Epithelial cell of prostate (primary cell): ENCODE measurements at regions not wholly inside any gene's neighbourhood (a gene's known extent, or its start where the extent isn't known, plus 50 kb on each side); places are given as distances from the start of the nearest gene placed in this dataset.
A peak's percentile ranks its signal among the peaks of the same experiment; 100 is the strongest.

Experiments used
- DNase-seq: peaks from one replicate; pipeline ENCODE4 v3.0.0-alpha.2; 2011; ENCODE audit warnings: low read depth, low spot score
- H3K27ac ChIP-seq: fragments of 450-650 bp; 2 replicates; pipeline ENCODE4 v1.5.1; 2017; ENCODE audit warnings: mild to moderate bottlenecking

DNA sequence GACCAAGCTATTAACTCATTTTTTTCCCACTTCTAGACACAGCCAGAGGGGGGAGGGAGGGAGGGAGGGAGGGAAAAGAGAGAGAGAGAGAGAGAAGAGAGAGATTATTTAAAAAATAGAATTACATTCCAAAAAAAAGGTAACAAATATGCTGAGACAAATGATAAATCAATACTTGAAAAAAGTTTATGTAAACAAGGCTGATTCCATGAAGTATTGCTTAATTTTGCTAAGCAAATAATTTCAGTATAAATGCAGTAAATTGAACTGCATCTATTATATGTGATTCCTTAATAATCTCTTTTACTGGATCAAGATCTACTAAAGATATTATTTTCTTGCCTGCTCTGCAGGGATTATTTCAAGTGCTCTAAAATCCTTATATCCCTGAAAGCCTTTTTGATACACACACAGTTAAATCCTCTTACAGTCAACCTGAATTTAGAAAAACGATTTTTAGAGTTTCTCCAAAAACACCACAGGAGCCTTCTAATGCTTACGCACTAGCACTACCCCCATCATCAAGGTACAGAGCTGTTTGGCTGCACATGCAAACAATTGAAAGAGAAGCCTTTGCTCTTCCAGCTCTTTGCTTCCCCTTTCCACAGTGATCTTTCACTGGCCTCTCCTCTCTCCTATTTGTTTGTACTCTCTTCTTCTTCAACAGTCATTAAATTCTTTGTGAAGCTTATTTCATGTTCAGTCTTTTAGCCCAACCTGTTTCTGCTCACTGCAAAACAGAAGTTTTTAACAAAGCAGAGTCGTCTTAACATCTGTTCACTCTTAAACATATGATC, 426.3 kb upstream of the FAM241A start:
- DNase-seq, result no peak

DNA sequence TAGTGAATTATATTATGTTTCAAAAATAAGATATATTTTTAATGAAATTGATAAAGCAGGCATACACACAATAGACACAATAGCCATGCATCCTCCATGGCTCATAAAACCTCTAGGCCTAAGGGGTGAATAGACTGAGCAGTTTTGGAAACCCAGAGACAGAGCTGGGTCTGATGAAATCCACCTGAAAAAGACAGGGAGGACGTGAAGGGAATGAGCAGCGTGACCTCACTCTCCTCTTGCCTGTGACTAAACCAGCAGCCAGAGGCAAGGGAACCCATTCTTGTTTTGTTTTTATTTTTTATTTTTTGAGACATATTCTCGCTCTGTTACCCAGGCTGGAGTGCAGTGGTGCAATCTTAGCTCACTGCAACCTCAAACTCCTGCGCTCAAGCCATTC, 424.4 kb upstream of the FAM241A start:
- no peak for DNase-seq
- no peak overlapping the region for H3K27ac ChIP-seq

More for the DNA sequence above, 426.3 kb upstream of the FAM241A start:
- no peak overlapping the region for H3K27ac ChIP-seq

DNA sequence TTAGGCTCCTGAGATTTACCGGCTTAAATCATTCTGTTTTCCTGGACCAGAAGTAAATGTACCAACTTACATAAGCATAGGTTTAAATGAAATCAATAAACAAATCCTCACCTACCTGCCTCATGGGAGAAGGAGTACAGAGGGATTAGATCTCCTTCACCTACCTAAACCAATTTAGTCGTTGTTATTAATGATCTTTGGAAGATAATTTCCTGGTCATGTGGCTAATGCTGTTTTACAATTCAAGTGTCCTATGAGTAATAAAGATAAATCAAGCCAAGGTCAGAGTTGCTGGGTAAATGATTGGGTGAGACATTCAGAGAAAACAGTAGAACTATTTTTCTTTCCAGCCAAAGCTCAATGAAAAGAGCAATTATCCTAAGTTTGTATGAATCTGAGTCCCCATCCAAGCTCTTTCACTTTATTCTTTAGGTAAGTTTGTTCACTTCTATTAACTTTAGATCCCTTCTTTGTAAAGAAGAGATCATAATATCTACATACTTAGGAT, 423.0 kb upstream of the FAM241A start:
- no peak overlapping the region for H3K27ac ChIP-seq
- no peak for DNase-seq

DNA sequence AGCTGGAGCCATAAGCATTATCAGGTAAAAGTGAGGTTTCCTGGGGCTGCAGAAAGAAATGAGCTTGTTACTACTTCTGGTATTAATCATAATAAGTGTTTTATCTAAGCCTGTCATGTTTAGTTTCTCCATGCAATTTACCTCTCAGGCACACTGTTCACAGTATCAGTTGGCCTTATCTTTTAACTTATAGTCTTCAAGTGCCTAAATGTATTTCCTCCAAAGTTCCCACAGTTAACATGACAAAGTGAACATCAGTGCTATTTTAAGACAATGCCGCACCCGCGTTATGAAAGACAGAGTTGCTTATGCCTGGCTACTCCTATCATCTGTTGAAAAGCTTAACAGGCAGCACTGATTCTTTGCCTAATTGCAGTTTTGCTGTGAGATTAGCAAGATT, 408.7 kb upstream of the FAM241A start:
- DNase-seq, result no peak
- no peak overlapping the region for H3K27ac ChIP-seq

DNA sequence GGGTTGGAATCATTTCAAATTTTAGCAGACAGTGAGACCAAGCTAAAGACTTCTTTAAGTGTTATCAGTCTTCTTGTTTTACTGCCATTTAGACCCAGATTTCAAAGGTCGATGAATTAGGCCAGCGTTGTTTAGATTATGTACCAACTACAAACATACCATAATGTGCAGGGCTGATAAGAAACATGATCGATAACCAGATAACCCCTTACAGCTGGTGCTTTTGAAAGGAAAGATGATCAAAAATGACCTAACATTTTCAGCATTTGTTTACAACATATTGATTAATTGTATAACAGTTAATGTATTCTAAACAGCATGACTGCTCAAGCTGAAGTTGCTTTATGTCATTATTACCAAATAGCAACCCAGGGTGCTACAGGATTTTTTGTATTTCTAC, 400.4 kb upstream of the FAM241A start:
- no peak overlapping the region for H3K27ac ChIP-seq
- no peak for DNase-seq

DNA sequence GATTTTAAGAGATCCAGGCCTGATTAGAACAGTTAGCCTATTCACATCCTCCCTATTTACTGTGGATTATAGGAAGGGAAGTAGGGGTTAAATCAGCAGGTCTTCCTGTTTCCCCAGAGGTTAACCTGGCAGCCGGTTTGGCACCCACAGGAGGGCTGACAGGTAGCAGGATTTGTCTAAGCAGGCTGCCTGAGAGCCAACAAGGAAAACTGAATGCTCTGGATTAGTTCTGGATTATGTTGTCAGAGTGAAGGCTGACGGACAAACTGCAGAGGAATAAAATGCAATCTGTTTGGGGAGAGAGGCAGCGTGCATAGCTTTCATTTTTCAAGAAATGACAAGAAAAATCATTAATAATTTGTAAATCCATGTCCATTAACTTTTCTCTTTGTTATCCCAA, 397.1 kb upstream of the FAM241A start:
- no peak for DNase-seq
- H3K27ac ChIP-seq, result no peak overlapping the region

DNA sequence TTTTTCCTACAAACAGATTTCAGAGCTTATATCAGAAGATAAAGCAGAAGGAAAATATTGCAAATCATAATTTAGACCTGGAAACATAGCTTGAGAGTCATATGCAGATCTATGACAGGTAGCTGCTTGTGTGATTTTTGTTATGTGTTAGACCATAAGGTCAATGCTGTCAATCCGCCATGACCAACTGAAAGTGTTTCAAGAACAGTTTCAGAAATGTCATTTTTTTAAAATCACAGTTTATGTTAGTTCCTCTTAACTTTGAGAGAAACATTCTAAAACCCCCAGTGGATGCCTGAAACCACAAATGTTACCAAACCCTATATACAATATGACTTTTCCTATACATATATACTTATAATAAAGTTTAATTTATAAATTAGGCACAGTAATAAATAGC, 391.3 kb upstream of the FAM241A start:
- no peak for DNase-seq
- no peak overlapping the region for H3K27ac ChIP-seq

DNA sequence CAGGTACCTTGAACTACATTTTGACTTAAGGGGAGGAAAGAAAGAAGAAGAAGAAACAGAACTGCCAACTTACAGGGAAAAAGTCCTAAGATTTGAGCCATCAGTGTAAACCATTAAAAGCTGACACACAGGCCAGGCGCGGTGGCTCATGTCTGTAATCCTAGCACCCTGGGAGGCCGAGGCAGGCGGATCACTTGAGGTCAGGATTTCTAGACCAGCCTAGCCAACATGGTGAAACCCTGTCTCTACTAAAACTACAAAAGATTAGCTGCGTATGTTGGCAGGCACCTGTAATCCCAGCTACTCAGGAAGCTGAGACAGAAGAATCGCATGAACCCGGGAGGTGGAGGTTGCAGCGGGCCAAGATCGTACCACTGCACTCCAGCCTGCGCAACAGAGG, 389.7 kb upstream of the FAM241A start:
- no peak overlapping the region for H3K27ac ChIP-seq
- no peak for DNase-seq

DNA sequence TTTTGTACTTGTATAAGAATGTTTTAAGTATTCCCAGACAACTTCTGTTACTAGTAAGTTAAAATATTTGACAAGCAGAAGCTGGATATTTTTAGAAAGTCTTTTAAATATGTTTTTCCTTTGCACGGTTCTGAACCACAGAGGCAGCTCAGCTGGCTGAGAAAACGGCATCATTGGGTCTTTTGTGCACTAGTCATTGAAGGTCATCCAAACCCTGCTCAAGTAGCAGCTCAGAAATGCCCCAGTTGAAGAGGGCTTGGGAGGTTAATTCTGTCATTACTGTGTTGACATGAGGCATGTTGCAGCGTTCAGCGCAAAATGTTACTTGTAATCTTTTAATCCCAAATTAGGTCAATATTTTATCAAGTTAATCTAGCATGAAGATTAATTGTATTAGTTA, 383.7 kb upstream of the FAM241A start:
- DNase-seq, result no peak
- no peak overlapping the region for H3K27ac ChIP-seq

DNA sequence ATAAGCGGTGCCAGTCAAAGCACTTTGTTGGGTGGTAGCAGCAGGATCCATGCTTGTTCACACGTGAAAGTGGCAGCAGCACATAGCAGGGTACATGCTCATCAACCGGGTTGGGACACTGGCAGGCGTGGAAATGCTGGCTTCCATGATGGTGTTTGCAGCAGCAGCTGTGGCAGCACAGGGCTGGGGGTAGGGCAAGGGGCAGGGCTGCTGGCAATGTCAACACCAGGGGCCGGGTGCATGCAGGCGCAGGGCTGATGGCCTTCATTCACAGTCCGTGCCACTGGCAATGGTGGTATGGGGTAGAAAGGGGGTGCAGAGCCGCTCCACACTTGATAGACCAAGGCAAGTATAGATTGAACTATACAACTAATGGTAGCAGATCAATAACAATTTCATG, 374.7 kb upstream of the FAM241A start:
- no peak for DNase-seq
- H3K27ac ChIP-seq, result no peak overlapping the region

DNA sequence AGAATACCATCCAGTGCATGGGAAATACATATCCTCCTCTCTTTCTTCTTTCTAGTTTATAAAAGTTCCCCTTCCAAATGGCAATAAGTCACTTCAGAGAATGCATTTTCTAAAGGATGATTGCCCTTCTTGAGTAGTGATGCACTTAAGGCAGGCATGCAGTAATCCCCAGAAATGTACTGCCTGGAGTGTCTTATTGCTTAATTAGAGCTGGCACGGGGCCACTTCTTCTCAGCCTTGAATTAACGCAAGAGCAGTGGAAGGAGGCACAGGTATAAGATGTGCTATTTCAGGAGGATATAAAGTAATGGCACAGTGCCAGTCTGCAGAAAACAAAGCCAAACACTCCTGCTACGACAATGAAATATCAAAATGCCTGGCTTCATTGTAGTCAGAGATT, 371.4 kb upstream of the FAM241A start:
- H3K27ac ChIP-seq, result no peak overlapping the region
- DNase-seq, result no peak

DNA sequence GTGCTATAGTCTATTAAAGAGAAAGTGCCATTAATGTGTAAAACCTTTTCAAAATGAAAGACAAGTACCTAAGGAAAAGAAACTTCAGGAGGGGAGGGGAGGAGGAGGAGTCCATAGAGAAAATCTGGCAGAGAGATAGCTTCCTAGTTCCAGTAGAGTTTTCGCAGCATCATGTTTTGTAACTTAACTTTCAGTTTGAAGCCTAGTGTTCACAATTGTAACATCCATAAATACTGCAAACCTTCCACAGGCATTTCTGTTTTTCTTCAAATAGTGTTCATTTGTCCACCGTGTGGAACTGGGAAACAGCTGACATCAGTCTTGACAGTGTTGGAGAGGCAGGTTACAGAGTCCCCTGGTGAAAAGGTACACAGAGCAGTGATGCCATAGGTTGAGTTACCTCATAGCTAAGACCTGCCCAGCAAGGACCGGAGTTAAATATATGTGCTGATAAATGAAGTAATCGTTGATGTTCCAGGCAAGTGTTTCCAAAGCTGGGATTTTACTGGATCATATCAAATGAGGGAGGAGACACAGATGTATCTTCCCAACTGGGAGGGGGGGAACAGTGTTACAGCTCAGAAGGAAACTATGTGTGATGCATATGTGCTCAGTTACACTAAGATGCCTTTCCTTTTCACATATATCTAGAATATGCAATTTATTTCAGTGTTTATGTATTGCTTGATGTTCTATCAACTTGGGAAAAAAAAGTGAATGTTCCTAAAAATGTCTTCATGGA, 369.5 kb upstream of the FAM241A start:
- no peak overlapping the region for H3K27ac ChIP-seq
- no peak for DNase-seq

DNA sequence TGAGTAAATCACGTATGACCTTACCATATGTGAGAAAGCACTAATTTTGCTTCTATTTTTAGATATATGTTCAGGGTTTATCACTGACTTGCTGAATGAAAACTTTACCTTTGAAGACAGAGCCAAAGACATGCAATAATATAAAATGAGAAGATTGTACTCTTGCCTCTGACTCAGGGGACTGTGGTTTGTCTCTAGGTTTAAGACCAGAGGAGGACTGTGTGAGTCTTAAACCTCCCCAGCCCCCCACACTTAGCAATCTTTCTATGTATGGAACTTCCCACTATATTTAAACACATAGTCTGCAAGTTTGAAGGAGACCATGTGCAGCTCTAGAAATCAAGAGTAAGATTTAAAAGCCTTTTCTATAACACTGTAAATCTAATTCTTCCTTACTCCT, 368.7 kb upstream of the FAM241A start:
- DNase-seq, result no peak
- no peak overlapping the region for H3K27ac ChIP-seq

DNA sequence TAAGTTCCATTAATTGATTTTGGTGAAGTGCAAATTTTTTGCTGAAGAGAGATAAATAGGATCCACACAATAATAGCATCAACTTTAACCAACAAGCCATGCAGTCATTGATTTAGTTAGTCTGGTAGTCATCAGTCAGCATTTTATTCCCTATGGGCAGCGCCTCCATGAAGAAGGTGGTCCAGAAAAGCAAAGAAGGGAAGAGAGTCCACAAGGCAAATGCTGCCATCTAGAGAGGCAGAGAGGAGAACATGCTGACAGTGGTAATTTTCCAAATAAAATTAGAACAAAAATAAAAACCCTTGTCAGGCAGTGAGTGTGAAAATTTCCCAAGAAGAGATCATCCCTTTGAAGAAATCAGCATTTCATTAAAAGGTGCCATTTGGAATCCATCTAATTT, 366.7 kb upstream of the FAM241A start:
- H3K27ac ChIP-seq, result no peak overlapping the region
- no peak for DNase-seq

DNA sequence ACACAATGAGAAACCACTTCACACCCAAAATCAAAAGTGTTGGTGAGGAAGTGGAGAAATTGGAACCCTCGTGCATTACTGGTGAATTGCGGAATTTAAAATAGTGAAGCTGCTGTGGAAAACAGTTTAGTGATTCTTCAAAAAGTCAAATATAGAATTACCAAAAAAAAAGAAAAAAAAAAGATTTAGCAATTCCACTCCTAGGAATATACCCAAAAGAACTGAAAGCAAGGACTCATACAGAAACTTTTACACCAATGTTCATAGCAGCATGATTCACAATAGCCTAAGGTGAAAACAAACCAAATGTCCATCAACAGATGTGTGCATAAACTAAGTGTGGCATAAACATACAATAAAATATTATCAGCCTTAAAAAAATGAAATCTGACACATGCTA, 364.3 kb upstream of the FAM241A start:
- no peak overlapping the region for H3K27ac ChIP-seq
- DNase-seq, result no peak

DNA sequence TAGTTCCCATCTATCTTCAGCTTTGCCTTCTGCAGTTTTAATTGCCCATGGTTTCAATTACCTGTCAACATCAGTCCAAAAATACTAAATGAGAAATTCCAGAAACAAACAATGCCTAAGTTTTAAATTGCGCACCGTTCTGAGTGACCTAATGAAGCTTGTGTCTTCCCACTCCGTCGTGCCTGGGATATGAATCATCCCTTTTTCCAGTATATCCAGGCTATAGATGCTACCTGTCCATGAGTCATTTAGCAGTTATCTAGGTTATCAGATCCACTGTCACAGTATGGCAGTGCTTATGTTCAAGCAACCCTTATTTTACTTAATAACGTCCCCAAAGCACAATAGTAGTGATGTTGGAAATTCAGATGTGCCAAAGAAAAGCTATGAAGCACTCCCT, 363.6 kb upstream of the FAM241A start:
- peak; percentile 5 for DNase-seq
- no peak overlapping the region for H3K27ac ChIP-seq

DNA sequence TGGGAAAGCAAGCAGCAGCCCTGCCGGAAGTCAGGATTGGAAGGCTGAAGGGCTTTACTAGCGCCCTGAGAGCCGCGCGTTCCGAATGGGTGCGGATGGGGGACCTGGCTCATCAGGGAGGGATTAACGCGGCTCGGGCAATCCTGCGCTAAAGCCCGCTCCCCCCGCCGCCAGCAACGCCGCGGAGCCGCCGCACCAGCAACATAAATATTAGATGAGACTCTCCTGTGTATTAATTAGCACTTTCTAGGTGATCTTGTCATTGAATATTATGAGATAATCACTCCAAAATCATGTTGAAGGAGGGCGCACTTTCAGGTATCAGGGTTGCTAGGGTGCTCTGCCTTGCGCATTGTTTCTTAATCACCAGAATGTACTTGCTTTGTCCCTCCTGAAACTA, 357.2 kb upstream of the FAM241A start:
- DNase-seq, result no peak
- no peak overlapping the region for H3K27ac ChIP-seq

DNA sequence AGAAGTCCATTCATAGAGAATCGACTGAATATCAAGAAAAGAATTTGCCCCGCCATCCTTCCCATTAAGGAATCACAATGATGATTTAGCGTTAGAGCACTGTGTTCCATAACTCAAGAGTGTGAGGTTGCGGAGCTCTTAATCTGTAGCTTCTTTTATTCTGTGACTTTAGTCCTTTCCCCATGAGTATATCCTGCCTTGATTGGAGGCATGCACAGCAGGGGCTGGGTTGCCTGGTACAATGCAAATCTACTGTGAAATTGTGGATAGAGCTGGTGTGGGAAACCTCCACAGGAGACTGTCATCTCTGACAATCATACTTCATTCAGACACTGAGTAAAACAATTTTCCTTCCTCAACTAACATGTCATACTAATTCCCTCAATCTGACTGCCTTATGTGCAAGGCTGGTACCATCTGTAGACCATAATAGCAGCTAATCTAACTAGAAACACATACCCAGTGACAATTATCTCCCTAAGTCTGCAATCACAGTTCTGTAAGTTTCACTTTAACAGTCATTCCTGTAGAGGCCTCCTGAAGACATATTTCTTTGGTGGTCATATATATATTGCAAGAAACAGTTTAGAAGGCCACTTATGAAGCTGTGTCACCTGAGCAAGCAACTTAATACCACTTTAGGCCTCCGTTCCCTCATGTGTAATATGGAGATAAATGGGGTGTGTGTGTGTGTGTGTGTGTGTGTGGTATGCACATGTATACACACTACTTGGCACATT, 355.2 kb upstream of the FAM241A start:
- DNase-seq, result no peak
- no peak overlapping the region for H3K27ac ChIP-seq

DNA sequence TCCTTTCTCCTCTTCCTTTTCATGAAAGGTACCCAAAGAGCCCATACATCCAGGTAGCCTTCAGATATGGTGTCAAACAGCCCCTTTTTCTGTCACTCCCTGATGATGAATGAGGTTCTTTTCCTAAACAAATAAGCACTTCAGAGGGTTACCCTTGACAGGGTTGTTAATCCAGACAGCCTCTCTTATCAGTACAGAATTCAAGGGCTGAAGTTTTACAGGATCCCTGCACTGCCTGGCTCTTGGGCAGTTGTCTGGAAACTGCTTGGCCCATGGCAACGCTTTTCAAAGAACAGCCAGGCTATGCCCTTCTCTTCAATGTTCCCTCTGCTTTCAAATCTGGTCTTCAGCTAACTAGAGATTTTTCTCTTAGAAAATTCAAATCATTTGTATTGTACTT, 352.6 kb upstream of the FAM241A start:
- H3K27ac ChIP-seq, result no peak overlapping the region
- DNase-seq, result no peak

DNA sequence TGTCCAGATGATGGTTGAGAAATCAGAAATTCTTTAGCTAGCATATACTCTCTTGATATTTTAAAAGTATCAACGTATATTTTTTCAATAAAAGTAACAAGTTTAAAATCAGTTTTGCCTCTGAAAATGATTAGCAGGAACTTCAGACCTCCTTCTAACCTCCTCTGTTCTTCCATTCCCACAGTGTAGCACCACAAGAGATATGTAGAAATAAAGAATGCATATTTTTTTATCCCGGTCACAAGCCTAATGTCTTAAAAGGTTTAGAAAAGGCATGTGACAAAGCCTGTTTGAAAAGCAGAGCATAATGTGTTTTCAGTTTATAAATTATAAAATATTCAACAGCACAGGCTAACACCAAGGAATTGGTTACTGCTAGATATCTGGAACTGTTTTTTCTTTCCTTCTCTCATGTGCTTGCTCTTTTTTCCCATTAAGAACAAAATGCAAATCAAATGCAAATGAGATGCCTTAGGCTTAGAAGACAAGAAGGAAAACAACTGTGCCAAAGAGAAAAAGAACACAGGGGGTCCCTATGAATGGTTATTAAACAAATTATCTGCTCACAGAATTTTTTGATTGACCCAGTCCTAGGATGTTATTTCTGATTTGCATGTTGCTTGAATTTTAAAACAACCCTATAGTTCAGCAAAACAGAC, 351.7 kb upstream of the FAM241A start:
- DNase-seq, result no peak
- no peak overlapping the region for H3K27ac ChIP-seq
